ENCODE measurements at regions not wholly inside any gene's neighbourhood (a gene's known extent, or its start where the extent isn't known, plus 50 kb on each side); places are given as distances from the start of the nearest gene placed in this dataset.

DNA sequence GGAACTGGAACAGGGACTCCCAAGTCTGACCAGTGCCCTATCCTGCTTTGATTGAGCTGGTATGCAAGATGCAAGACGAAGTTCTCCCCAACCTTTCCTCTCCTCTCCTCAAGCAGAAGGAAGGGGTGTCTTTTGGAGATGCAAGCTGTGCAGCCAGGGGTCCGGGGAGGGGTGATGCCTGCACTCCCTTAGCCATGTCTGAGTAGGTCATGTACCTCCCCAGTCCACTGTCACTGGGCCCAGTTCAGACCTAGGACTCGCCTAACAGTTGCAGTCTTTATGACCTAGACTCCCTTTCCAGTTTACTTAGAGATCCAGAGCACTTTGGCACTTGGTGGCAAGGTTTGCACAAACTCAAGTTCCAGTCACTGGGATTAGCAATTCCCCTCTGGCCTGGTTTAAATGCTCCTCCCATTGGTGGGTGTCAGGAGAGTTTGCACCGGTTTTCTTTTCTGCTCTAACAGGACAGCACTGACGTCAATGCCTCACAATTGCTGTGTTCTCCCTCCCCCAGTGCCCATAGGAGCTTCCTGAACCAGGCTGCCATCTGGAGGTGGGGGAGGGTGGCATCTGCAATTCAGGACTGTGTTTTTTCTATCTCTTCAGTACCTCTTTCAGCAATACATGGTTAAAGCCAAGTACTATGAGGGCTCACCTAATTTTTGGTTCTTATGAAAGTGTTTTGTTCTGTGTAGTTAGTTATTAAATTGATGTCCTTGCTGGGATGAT is 782.2 kb downstream of the ARAP2 start:
- no peak for DNase-seq
- Histone ChIP-seq H3K9me3 (ENCODE audit: control insufficient read depth in 1 of 2, insufficient read depth in 1 of 2, low read length in 2 of 2) (peaks cover 0 to 8% of the 10 kb centered on the region in 2 experiments), H3K4me1 (ENCODE audit: insufficient read depth, low read length) (no peaks in the 10 kb centered on the region), H3K27ac (ENCODE audit: low read depth in 1 of 2, low read length in 2 of 2) (no peak overlapping the region), H3K27me3 (ENCODE audit: control insufficient read depth in 1 of 2, insufficient read depth in 2 of 2, low read length in 2 of 2) (no peaks in the 10 kb centered on the region), H3K4me3 (ENCODE audit: low read length) (no peak overlapping the region), H3K36me3 (ENCODE audit: insufficient read depth, low read length) (no peaks in the 10 kb centered on the region)
- Mint-ChIP-seq H3K27ac (no peak overlapping the region), H3K4me1 (ENCODE audit: low read depth) (no peaks in the 10 kb centered on the region), H3K9me3 (peaks cover 8% of the 10 kb centered on the region), H3K27me3 (no peaks in the 10 kb centered on the region), H3K36me3 (ENCODE audit: low read depth) (no peaks in the 10 kb centered on the region), H3K4me3 (no peak overlapping the region)
- ATAC-seq (ENCODE audit: poor library complexity): no peak
- CTCF ChIA-PET: no interaction called here
- TF ChIP-seq CTCF (IDR thresholded peaks at IDR 0.05): no peak
- intact Hi-C loops (cut with DNase I, micrococcal nuclease): no loop called here
- POLR2A ChIA-PET: no interaction called here

DNA sequence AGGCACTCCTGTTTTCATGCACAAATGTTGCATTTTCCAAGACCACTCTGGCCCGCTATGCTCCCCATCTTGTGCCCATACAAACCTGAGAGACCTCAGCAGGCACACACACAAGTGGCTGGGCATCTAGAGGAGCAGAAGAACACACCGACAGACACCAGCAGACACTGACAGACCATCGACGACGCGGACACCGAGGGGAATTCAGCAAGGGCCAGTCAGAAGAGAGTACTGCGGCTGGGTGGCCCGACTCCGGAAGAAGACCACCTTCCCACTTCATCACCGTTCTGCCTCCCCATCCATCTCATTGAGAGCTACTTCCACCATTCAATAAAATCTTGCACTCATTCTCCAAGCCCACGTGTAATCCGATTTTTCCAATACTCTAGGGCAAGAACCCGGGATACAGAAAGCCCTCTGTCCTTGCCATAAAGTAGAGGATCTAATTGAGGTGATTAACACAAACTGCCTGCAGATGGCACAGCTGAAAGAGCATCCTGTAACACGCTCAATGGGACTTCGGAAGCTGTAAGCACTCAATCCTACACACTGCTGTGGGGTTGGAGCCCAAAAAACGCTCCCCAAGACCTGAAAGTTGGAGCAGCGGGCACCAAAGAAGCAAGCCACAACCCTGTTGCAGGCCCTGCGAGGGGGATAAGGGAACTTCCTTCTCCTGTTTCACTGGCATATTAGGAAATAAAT is 780.9 kb downstream of the ARAP2 start:
- TF ChIP-seq CTCF (IDR thresholded peaks at IDR 0.05): no peak
- intact Hi-C loops (cut with DNase I, micrococcal nuclease): no loop called here
- no peak overlapping the region for H3K4me3 Mint-ChIP-seq
- H3K27me3 ChIP-seq (ENCODE audit: control insufficient read depth in 1 of 2, insufficient read depth in 2 of 2, low read length in 2 of 2): no peaks in the 10 kb centered on the region
- H3K27ac Mint-ChIP-seq: no peak overlapping the region
- H3K9me3 Mint-ChIP-seq: peaks cover 8% of the 10 kb centered on the region
- no peaks in the 10 kb centered on the region for H3K27me3 Mint-ChIP-seq
- H3K4me3 ChIP-seq (ENCODE audit: low read length): no peak overlapping the region
- ChIA-PET POLR2A (no interaction called here), CTCF (no interaction called here)
- H3K36me3 ChIP-seq (ENCODE audit: insufficient read depth, low read length): no peaks in the 10 kb centered on the region
- H3K4me1 ChIP-seq (ENCODE audit: insufficient read depth, low read length): no peaks in the 10 kb centered on the region
- H3K36me3 Mint-ChIP-seq (ENCODE audit: low read depth): no peaks in the 10 kb centered on the region
- H3K27ac ChIP-seq (ENCODE audit: low read depth in 1 of 2, low read length in 2 of 2): no peak overlapping the region
- no peaks in the 10 kb centered on the region for H3K4me1 Mint-ChIP-seq (ENCODE audit: low read depth)
- peaks cover 0 to 8% of the 10 kb centered on the region in 2 experiments for H3K9me3 ChIP-seq (ENCODE audit: control insufficient read depth in 1 of 2, insufficient read depth in 1 of 2, low read length in 2 of 2)
- ATAC-seq (ENCODE audit: poor library complexity) (no peak), DNase-seq (no peak)

GRCh38 chr4:35464964-35465528 is 779.3 kb downstream of the ARAP2 start:
- H3K4me3 ChIP-seq (ENCODE audit: low read length): no peak overlapping the region
- no peak overlapping the region for H3K27ac Mint-ChIP-seq
- POLR2A ChIA-PET: no interaction called here
- no peak overlapping the region for H3K4me3 Mint-ChIP-seq
- H3K4me1 Mint-ChIP-seq (ENCODE audit: low read depth): no peaks in the 10 kb centered on the region
- TF ChIP-seq CTCF (IDR thresholded peaks at IDR 0.05): no peak
- peaks cover 0 to 8% of the 10 kb centered on the region in 2 experiments for H3K9me3 ChIP-seq (ENCODE audit: control insufficient read depth in 1 of 2, insufficient read depth in 1 of 2, low read length in 2 of 2)
- no peak overlapping the region for H3K27ac ChIP-seq (ENCODE audit: low read depth in 1 of 2, low read length in 2 of 2)
- H3K4me1 ChIP-seq (ENCODE audit: insufficient read depth, low read length): no peaks in the 10 kb centered on the region
- no peaks in the 10 kb centered on the region for H3K36me3 Mint-ChIP-seq (ENCODE audit: low read depth)
- no peaks in the 10 kb centered on the region for H3K27me3 ChIP-seq (ENCODE audit: control insufficient read depth in 1 of 2, insufficient read depth in 2 of 2, low read length in 2 of 2)
- no peak for ATAC-seq (ENCODE audit: poor library complexity)
- peaks cover 7% of the 10 kb centered on the region for H3K9me3 Mint-ChIP-seq
- CTCF ChIA-PET: no interaction called here
- DNase-seq: no peak
- intact Hi-C loops (cut with DNase I, micrococcal nuclease): no loop called here
- no peaks in the 10 kb centered on the region for H3K36me3 ChIP-seq (ENCODE audit: insufficient read depth, low read length)
- no peaks in the 10 kb centered on the region for H3K27me3 Mint-ChIP-seq
